ENCODE measurements at regions not wholly inside any gene's neighbourhood (a gene's known extent, or its start where the extent isn't known, plus 50 kb on each side); places are given as distances from the start of the nearest gene placed in this dataset.

DNA sequence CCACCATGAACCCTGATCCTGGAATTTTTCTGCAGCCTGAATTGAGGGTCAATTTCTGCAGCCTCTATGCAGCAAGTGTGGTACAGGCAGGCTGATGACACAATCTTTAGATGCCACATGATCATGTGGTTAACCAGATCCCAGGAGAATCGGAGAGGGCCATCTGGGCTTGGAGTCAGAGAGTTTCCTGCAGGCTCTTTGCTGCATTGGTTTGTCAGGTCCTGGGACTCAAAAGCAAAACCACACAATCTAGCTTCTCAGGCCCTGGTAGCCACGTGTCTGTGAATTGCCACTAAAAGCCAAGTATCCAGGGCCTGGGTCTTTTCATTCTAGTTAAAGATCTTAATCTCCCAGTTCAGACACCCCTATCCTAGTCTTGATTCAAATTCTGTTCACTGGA is 464.5 kb downstream of the BCOR start:
- H3K4me2 ChIP-seq (ENCODE audit: insufficient read depth, insufficient read length, low read length), result no peak overlapping the region
- H3K14ac ChIP-seq (ENCODE audit: insufficient read depth, low read length), result no peak overlapping the region
- Mint-ChIP-seq H3K36me3 (ENCODE audit: insufficient read depth in 1 of 3, low read depth in 3 of 3) (peaks cover 0 to 4% (median 3%) of the 10 kb centered on the region in 3 experiments; a peak in 4 of 7 replicates), H3K27ac (no peak overlapping the region), H3K4me3 (no peak overlapping the region), H3K27me3 (ENCODE audit: low read depth) (no peaks in the 10 kb centered on the region; the same call in none of the 2 replicates), H3K9me3 (peaks cover 37 to 69% of the 10 kb centered on the region in 2 experiments), H3K4me1 (peaks cover 0 to 5% of the 10 kb centered on the region in 2 experiments; a peak in 2 of 4 replicates)
- H2BK20ac ChIP-seq (ENCODE audit: low read depth, low read length, poor library complexity, severe bottlenecking), result no peak overlapping the region
- no peak overlapping the region for H3K27ac ChIP-seq (ENCODE audit: insufficient read length, low read depth, low read length)
- no peaks in the 10 kb centered on the region for H3K4me1 ChIP-seq (ENCODE audit: insufficient read depth, low read length)
- DNase-seq, result no peak
- no peaks in the 10 kb centered on the region for H3K23me2 ChIP-seq (ENCODE audit: insufficient read length, low read depth, low read length, poor library complexity, severe bottlenecking)
- no CpG with 5 or more reads among the region's 2 CpGs for WGBS (ENCODE audit: extremely low coverage, insufficient read length, low lambda C conversion rate)
- no peaks in the 10 kb centered on the region for H3K9me3 ChIP-seq (ENCODE audit: control insufficient read depth, low read depth, low read length)
- no peak overlapping the region for H2BK120ac ChIP-seq (ENCODE audit: low read depth, low read length, poor library complexity, severe bottlenecking)
- no peak overlapping the region for H2BK15ac ChIP-seq (ENCODE audit: low read depth, low read length)
- H4K91ac ChIP-seq (ENCODE audit: insufficient read length, low read depth, low read length), result no peak overlapping the region
- no peak overlapping the region for H4K5ac ChIP-seq (ENCODE audit: insufficient read length, low read depth, low read length)
- no peak overlapping the region for H2BK5ac ChIP-seq (ENCODE audit: insufficient read length, low read length)
- H3K4ac ChIP-seq (ENCODE audit: low read depth, low read length), result no peak overlapping the region
- H2BK12ac ChIP-seq (ENCODE audit: insufficient read length, low read depth, low read length), result no peak overlapping the region
- no peak overlapping the region for H3K18ac ChIP-seq (ENCODE audit: insufficient read length, low read depth, low read length)
- no peak overlapping the region for H3T11ph ChIP-seq (ENCODE audit: low read length)
- no peak overlapping the region for H2AFZ ChIP-seq (ENCODE audit: low read length)
- no peak overlapping the region for H3K9ac ChIP-seq (ENCODE audit: extremely low read depth, insufficient read length, low read length)
- H3K79me2 ChIP-seq (ENCODE audit: insufficient read depth, low read length), result no peaks in the 10 kb centered on the region
- no peaks in the 10 kb centered on the region for H3K27me3 ChIP-seq (ENCODE audit: insufficient read depth, low read length)
- H3K79me1 ChIP-seq (ENCODE audit: insufficient read depth, low read depth, low read length, poor library complexity, severe bottlenecking), result no peaks in the 10 kb centered on the region
- H3K56ac ChIP-seq (ENCODE audit: insufficient read length, low read depth, low read length), result no peak overlapping the region
- no peaks in the 10 kb centered on the region for H4K20me1 ChIP-seq (ENCODE audit: control insufficient read depth, insufficient read depth, insufficient read length)
- H4K8ac ChIP-seq (replicated peaks; ENCODE audit: insufficient read length, low read depth, low read length), result no peak overlapping the region
- no peak overlapping the region for H3K23ac ChIP-seq (ENCODE audit: insufficient read length, low read depth, low read length)
- H2AK5ac ChIP-seq (ENCODE audit: insufficient read length, low read length), result no peak overlapping the region
- TF ChIP-seq, protein P1, sequence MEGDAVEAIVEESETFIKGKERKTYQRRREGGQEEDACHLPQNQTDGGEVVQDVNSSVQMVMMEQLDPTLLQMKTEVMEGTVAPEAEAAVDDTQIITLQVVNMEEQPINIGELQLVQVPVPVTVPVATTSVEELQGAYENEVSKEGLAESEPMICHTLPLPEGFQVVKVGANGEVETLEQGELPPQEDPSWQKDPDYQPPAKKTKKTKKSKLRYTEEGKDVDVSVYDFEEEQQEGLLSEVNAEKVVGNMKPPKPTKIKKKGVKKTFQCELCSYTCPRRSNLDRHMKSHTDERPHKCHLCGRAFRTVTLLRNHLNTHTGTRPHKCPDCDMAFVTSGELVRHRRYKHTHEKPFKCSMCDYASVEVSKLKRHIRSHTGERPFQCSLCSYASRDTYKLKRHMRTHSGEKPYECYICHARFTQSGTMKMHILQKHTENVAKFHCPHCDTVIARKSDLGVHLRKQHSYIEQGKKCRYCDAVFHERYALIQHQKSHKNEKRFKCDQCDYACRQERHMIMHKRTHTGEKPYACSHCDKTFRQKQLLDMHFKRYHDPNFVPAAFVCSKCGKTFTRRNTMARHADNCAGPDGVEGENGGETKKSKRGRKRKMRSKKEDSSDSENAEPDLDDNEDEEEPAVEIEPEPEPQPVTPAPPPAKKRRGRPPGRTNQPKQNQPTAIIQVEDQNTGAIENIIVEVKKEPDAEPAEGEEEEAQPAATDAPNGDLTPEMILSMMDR (conservative IDR thresholded peaks at IDR 0.05), result no peak

All from H9 (cell line).